K562 (cell line): ENCODE measurements at regions not wholly inside any gene's neighbourhood (a gene's known extent, or its start where the extent isn't known, plus 50 kb on each side); places are given as distances from the start of the nearest gene placed in this dataset.

Experiments used
- ATAC-seq: fragments of 200-7000 bp; cut with Tn5 transposase; 3 replicates; pipeline ENCODE4 v1.9.1; 2020; ENCODE audit warnings: moderate library complexity
- BruUV-seq: library from RNA; stranded (reverse); fragments of 400-500 nt; replicated peaks from 2 replicates; lab custom pipeline; 2021; lab: Mats Ljungman, UMichigan
- CTCF ChIA-PET: fragments of 300-600 bp; formaldehyde crosslinking; extraction: SDS; loops from one replicate; lab custom pipeline; 2021; ENCODE audit warnings: low intra/inter-chr PET ratio; lab: Yijun Ruan, JAX
- POLR2A ChIA-PET: fragments of 300-600, 350-650 bp; sonication (Branson Sonifier 250); formaldehyde crosslinking; extraction: SDS; loops from one replicate; lab custom pipeline; 2021; ENCODE audit warnings: antibody characterized with exemption, inconsistent platforms; lab: Yijun Ruan, JAX
- DNase-seq, 4 experiments: peaks; one replicate each; pipeline versions ENCODE4 v3.0.0 to v3.0.0-alpha.2; 2011 to 2018; ENCODE audit warnings: low spot score in 3 of 4, mixed read lengths in 3 of 4; ENCODE audit errors: extremely low read depth in 1 of 4
- FAIRE-seq: peaks from 2 replicates; lab custom pipeline; 2011; peaks lifted over from hg19 to GRCh38; lab: Jason Lieb, UNC
- H2AFZ ChIP-seq: 2 replicates; pipeline ENCODE4 v1.6.0; 2011; ENCODE audit warnings: low read depth, low read length, control low read depth, inconsistent platforms
- H3K27ac ChIP-seq: fragments of 200-600 bp; 3 replicates; pipeline ENCODE4 v1.8.0; 2011; ENCODE audit warnings: low read depth, mild to moderate bottlenecking, control low read depth, inconsistent platforms, low read length, moderate library complexity, mixed read lengths; ENCODE audit errors: extremely low read depth
- H3K27me3 ChIP-seq, 2 experiments: fragments of 300-600 bp in 1 of 2; 2 replicates in 1 of 2; 3 replicates in 1 of 2; pipeline versions ENCODE4 v1.6.0 to v1.8.0; 2011; ENCODE audit warnings: inconsistent platforms in 2 of 2, low read length in 2 of 2, mild to moderate bottlenecking in 1 of 2, mixed read lengths in 1 of 2, moderate library complexity in 1 of 2; ENCODE audit not compliant: control insufficient read depth in 2 of 2, insufficient read depth in 2 of 2
- H3K36me3 ChIP-seq: fragments of 300-600 bp; 3 replicates; pipeline ENCODE4 v1.8.0; 2011; ENCODE audit warnings: mild to moderate bottlenecking, low read length, inconsistent platforms; ENCODE audit not compliant: control insufficient read depth, insufficient read depth
- H3K4me1 ChIP-seq, 2 experiments: fragments of 200-600 bp in 1 of 2; replicated peaks in 1 of 2; 2 replicates in 1 of 2; 3 replicates in 1 of 2; pipeline versions ENCODE4 v1.5.1 to v1.8.0; 2011; ENCODE audit warnings: inconsistent platforms in 2 of 2, low read length in 2 of 2, mild to moderate bottlenecking in 1 of 2, mixed read lengths in 1 of 2, moderate library complexity in 1 of 2; ENCODE audit not compliant: control insufficient read depth in 2 of 2, insufficient read depth in 2 of 2
- H3K4me2 ChIP-seq: 2 replicates; pipeline ENCODE4 v1.6.1; 2011; ENCODE audit warnings: low read length, control low read depth, inconsistent platforms, mixed read lengths; ENCODE audit not compliant: insufficient read depth
- H3K4me3 ChIP-seq: fragments of 200-600 bp; sonication (generic), shearing (Covaris generic); 2 replicates; pipeline ENCODE4 v1.5.1; 2016; ENCODE audit warnings: control low read depth, inconsistent platforms
- H3K79me2 ChIP-seq: fragments of 200-600 bp; 3 replicates; pipeline ENCODE4 v1.8.0; 2011; ENCODE audit warnings: low read length, inconsistent platforms; ENCODE audit not compliant: control insufficient read depth, insufficient read depth
- H3K9ac ChIP-seq, 2 experiments: 2 replicates each; pipeline versions ENCODE4 v1.6.0 to v1.6.1; 2011; ENCODE audit warnings: low read depth in 2 of 2, low read length in 2 of 2, control low read depth in 1 of 2, inconsistent platforms in 1 of 2, mild to moderate bottlenecking in 1 of 2, mixed read lengths in 1 of 2; ENCODE audit not compliant: insufficient read depth in 1 of 2
- H3K9me1 ChIP-seq: one replicate; pipeline ENCODE4 v1.6.0; 2011; ENCODE audit warnings: inconsistent platforms, mild to moderate bottlenecking, low read length, moderate library complexity; ENCODE audit not compliant: control insufficient read depth, insufficient read depth
- H3K9me3 ChIP-seq: replicated peaks from 2 replicates; pipeline ENCODE4 v1.5.1; 2011; ENCODE audit warnings: low read depth, low read length, inconsistent platforms; ENCODE audit not compliant: control insufficient read depth, insufficient read depth
- H4K20me1 ChIP-seq: replicated peaks from 2 replicates; pipeline ENCODE4 v1.6.1; 2011; ENCODE audit warnings: low read length, inconsistent platforms, mixed read lengths; ENCODE audit not compliant: control insufficient read depth, insufficient read depth
- ADNP ChIP-seq: fragments of 200-800 bp; sonication (Bioruptor generic); IDR thresholded peaks from 2 replicates; pipeline ENCODE4 v1.6.1; 2016; ENCODE audit warnings: missing genetic modification characterization, missing compliant biosample characterization
- CGGBP1 ChIP-seq: fragments of 250-450 bp; sonication (Bioruptor Pico); IDR thresholded peaks from 2 replicates; pipeline ENCODE4 v1.9.0; 2021; ENCODE audit warnings: mild to moderate bottlenecking
- E2F1 ChIP-seq: sonication (generic); formaldehyde crosslinking; IDR thresholded peaks from 2 replicates; pipeline ENCODE4 v1.8.1; 2023; ENCODE audit warnings: mild to moderate bottlenecking, missing genetic modification reagents, moderate library complexity
- FUS ChIP-seq: fragments of 200-400 bp; formaldehyde crosslinking; optimal IDR thresholded peaks from 2 replicates; pipeline ENCODE3; 2017; ENCODE audit warnings: low read depth, low read length
- HBP1 ChIP-seq: fragments of 450-650 bp; formaldehyde crosslinking; IDR thresholded peaks from 2 replicates; pipeline ENCODE4 v1.4.0; 2022; ENCODE audit warnings: missing genetic modification characterization
- HCFC1 ChIP-seq: IDR thresholded peaks from 2 replicates; pipeline ENCODE4 v1.6.1; 2012; ENCODE audit warnings: low read depth, low read length, improper control_type of control experiment
- KHSRP ChIP-seq: fragments of 450-650 bp; IDR thresholded peaks from 2 replicates; pipeline ENCODE4 v1.6.1; 2017
- NCOA1 ChIP-seq: fragments of 450-650 bp; IDR thresholded peaks from 2 replicates; pipeline ENCODE4 v1.6.1; 2016; ENCODE audit warnings: low read depth
- NRF1 ChIP-seq, 2 experiments: fragments of 450-650 bp; IDR thresholded peaks in 1 of 2; conservative IDR thresholded peaks in 1 of 2; 2 replicates each; pipeline ENCODE4 v1.6.1; 2014; ENCODE audit warnings: mild to moderate bottlenecking in 2 of 2
- POU5F1 ChIP-seq: fragments of 150-350 bp; IDR thresholded peaks from 2 replicates; pipeline ENCODE4 v1.6.1; 2014; ENCODE audit warnings: borderline replicate concordance, low read length, low read depth, mild to moderate bottlenecking; ENCODE audit not compliant: partially characterized antibody
- PPARD ChIP-seq: fragments of 250-450 bp; sonication (Bioruptor Pico); IDR thresholded peaks from 2 replicates; pipeline ENCODE4 v1.8.0; 2022; ENCODE audit warnings: inconsistent platforms, mild to moderate bottlenecking, moderate library complexity
- ZNF134 ChIP-seq: fragments of 250-450 bp; sonication (Bioruptor Pico); conservative IDR thresholded peaks from 2 replicates; pipeline ENCODE4 v1.4.0; 2020
- ZNF175 ChIP-seq: fragments of 200-800 bp; sonication (Bioruptor generic); IDR thresholded peaks from 2 replicates; pipeline ENCODE4 v1.6.1; 2016; ENCODE audit warnings: low read depth, mild to moderate bottlenecking, missing genetic modification characterization, missing compliant biosample characterization
- ZNF224 ChIP-seq: sonication (generic); formaldehyde crosslinking; IDR thresholded peaks from 2 replicates; pipeline ENCODE4 v1.8.0; 2022; ENCODE audit warnings: mild to moderate bottlenecking, missing genetic modification reagents
- WGBS: fragments of 100-300 bp; shearing (Covaris generic); methylation state at CpG from one replicate; pipeline ENCODE4 v1.1.6; 2016; ENCODE audit warnings: low coverage, mixed read lengths; ENCODE audit not compliant: insufficient coverage; ENCODE audit errors: missing lambda C conversion rate; 5-methylcytosine and 5-hydroxymethylcytosine counted together
- in situ Hi-C: fragments of 300-500 bp; cut with MboI; formaldehyde crosslinking; loops from 4 replicates; pipeline ENCODE4 v1.15.0; 2018; ENCODE audit warnings: inconsistent platforms, mixed read lengths
- intact Hi-C: fragments of 100-400 bp; cut with micrococcal nuclease; formaldehyde crosslinking; loops from 2 replicates; pipeline ENCODE4 v1.14.2; 2022
- TF ChIP-seq, protein P1 (sequence below): fragments of 200-800 bp; sonication (Bioruptor generic); IDR thresholded peaks from 2 replicates; pipeline ENCODE4 v1.6.1; 2016; ENCODE audit warnings: missing genetic modification characterization, missing compliant biosample characterization

- TF ChIP-seq CGGBP1 (CRISPR knock-in tag) (no peak), HBP1 (CRISPR knock-in tag) (no peak), NRF1 (conservative IDR thresholded peaks at IDR 0.05 in 1 of 2, IDR thresholded peaks at IDR 0.05 in 1 of 2) (no peak), HCFC1 (no peak), FUS (no peak), POU5F1 (no peak), ADNP (tag) (no peak), PPARD (CRISPR knock-in tag) (no peak), KHSRP (no peak), ZNF175 (CRISPR knock-in tag) (no peak)
- TF ChIP-seq, all 486 proteins: peak for 0
These were observed 290.4 kb downstream of the TNS1 start (continued) for GRCh38 chr2:217712431-217712830.

DNA sequence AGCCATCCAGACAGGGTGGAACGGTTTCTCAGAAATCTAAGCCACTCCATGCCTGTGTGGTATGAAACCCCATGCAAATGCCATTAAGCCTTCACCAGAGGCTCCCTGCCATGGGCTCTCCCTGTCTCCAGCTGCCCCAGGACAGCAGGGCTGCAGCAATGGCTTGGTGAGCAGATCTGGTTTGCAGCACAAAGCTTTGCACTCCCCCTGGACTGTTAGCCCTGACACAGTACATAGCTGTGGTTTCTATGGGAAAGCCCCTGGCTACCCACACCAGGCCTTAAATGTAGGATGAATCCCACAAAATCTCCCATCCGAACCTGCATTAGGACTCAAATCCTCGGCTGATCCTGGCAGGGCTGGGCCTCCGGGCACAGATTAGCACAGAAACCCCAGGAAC, 291.6 kb downstream of the TNS1 start:
- H3K4me1 ChIP-seq = 0 out of 5 replicates have a peak, but pooled peaks cover 0 to 3% of the 10 kb centered on the region in 2 experiments
- no peak for ATAC-seq
- no peak overlapping the region for H3K9ac ChIP-seq
- H3K9me3 ChIP-seq = no peaks in the 10 kb centered on the region
- no peaks in the 10 kb centered on the region for H4K20me1 ChIP-seq
- H3K4me2 ChIP-seq = no peak overlapping the region
- no peak for DNase-seq
- CTCF ChIA-PET = no interaction called here
- no peak overlapping the region for H2AFZ ChIP-seq
- H3K79me2 ChIP-seq = no peaks in the 10 kb centered on the region
- H3K27ac ChIP-seq = no peak overlapping the region
- H3K4me3 ChIP-seq = no peak overlapping the region
- 0% methylated on average over 4 of the region's 4 CpGs for WGBS
- intact Hi-C loops (loop anchor here (5.0 to 10.0 kb wide), 3 partner anchors 59 to 1029 kb away; no protein-coding TSS in a partner anchor), in situ Hi-C loops (loop anchor here (25.0 kb wide), 1 partner anchor 1024 kb away; the partner anchor contains the start of gene IGFBP5)
- H3K9me1 ChIP-seq = no peaks in the 10 kb centered on the region
- BruUV-seq = no TSS peak
- POLR2A ChIA-PET = no interaction called here
- no peaks in the 10 kb centered on the region for H3K36me3 ChIP-seq
- no peak for FAIRE-seq
- peaks cover 0 to 7% of the 10 kb centered on the region in 2 experiments; a peak in 2 of 5 replicates for H3K27me3 ChIP-seq
- TF ChIP-seq, protein P1, sequence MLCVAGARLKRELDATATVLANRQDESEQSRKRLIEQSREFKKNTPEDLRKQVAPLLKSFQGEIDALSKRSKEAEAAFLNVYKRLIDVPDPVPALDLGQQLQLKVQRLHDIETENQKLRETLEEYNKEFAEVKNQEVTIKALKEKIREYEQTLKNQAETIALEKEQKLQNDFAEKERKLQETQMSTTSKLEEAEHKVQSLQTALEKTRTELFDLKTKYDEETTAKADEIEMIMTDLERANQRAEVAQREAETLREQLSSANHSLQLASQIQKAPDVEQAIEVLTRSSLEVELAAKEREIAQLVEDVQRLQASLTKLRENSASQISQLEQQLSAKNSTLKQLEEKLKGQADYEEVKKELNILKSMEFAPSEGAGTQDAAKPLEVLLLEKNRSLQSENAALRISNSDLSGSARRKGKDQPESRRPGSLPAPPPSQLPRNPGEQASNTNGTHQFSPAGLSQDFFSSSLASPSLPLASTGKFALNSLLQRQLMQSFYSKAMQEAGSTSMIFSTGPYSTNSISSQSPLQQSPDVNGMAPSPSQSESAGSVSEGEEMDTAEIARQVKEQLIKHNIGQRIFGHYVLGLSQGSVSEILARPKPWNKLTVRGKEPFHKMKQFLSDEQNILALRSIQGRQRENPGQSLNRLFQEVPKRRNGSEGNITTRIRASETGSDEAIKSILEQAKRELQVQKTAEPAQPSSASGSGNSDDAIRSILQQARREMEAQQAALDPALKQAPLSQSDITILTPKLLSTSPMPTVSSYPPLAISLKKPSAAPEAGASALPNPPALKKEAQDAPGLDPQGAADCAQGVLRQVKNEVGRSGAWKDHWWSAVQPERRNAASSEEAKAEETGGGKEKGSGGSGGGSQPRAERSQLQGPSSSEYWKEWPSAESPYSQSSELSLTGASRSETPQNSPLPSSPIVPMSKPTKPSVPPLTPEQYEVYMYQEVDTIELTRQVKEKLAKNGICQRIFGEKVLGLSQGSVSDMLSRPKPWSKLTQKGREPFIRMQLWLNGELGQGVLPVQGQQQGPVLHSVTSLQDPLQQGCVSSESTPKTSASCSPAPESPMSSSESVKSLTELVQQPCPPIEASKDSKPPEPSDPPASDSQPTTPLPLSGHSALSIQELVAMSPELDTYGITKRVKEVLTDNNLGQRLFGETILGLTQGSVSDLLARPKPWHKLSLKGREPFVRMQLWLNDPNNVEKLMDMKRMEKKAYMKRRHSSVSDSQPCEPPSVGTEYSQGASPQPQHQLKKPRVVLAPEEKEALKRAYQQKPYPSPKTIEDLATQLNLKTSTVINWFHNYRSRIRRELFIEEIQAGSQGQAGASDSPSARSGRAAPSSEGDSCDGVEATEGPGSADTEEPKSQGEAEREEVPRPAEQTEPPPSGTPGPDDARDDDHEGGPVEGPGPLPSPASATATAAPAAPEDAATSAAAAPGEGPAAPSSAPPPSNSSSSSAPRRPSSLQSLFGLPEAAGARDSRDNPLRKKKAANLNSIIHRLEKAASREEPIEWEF (CRISPR knock-in tag) = no peak
- TF ChIP-seq ZNF224 = no peak
- TF ChIP-seq E2F1 = no peak
- TF ChIP-seq ZNF134 (CRISPR knock-in tag) = no peak
- no peak for TF ChIP-seq NCOA1
